ENCODE measurements at regions not wholly inside any gene's neighbourhood (a gene's known extent, or its start where the extent isn't known, plus 50 kb on each side); places are given as distances from the start of the nearest gene placed in this dataset.

- DNase-seq, result no peak
Measured at GRCh38 chr21:28826569-28826968, 166.1 kb downstream of the LTN1 start.

GRCh38 chr21:28826021-28826420, 166.7 kb downstream of the LTN1 start:
- no peak for DNase-seq

- no peak for DNase-seq
Measured at GRCh38 chr21:28823429-28823828, 169.2 kb downstream of the LTN1 start.

GRCh38 chr21:28822486-28823335, 170.0 kb downstream of the LTN1 start:
- no peak for DNase-seq

GRCh38 chr21:28822123-28822399, 170.6 kb downstream of the LTN1 start:
- DNase-seq, result no peak

- no peak for DNase-seq
Measured at GRCh38 chr21:28821276-28822122, 171.2 kb downstream of the LTN1 start.

GRCh38 chr21:28818663-28819278, 173.9 kb downstream of the LTN1 start:
- DNase-seq, result no peak

GRCh38 chr21:28817871-28818270, 174.8 kb downstream of the LTN1 start:
- no peak for DNase-seq

GRCh38 chr21:28811860-28812259, 180.8 kb downstream of the LTN1 start:
- no peak for DNase-seq

GRCh38 chr21:28810826-28811524, 181.7 kb downstream of the LTN1 start:
- DNase-seq, result no peak

- no peak for DNase-seq
Measured at GRCh38 chr21:28805885-28806284, 186.8 kb downstream of the LTN1 start.

GRCh38 chr21:28804089-28804670, 188.5 kb downstream of the LTN1 start:
- no peak for DNase-seq

- no peak for DNase-seq
Measured at GRCh38 chr21:28801906-28802305, 190.8 kb downstream of the LTN1 start.

GRCh38 chr21:28799926-28800325, 192.8 kb downstream of the LTN1 start:
- no peak for DNase-seq

- DNase-seq, result no peak
Measured at GRCh38 chr21:28798798-28799197, 193.9 kb downstream of the LTN1 start.

GRCh38 chr21:28795251-28795650, 197.4 kb downstream of the LTN1 start:
- no peak for DNase-seq

GRCh38 chr21:28794371-28794851, 198.3 kb downstream of the LTN1 start:
- DNase-seq, result no peak

- DNase-seq, result no peak
Measured at GRCh38 chr21:28793043-28793442, 199.6 kb downstream of the LTN1 start.

GRCh38 chr21:28791595-28792282, 200.9 kb downstream of the LTN1 start:
- DNase-seq, result no peak

- no peak for DNase-seq
Measured at GRCh38 chr21:28790335-28790734, 202.3 kb downstream of the LTN1 start.

- no peak for DNase-seq
Measured at GRCh38 chr21:28789523-28789922, 203.2 kb downstream of the LTN1 start.

GRCh38 chr21:28788030-28788429, 204.6 kb downstream of the LTN1 start:
- no peak for DNase-seq

All from NCI-H2107 (cell line).